HG02588 (cell line): ENCODE measurements at regions not wholly inside any gene's neighbourhood (a gene's known extent, or its start where the extent isn't known, plus 50 kb on each side); places are given as distances from the start of the nearest gene placed in this dataset.
A peak's percentile ranks its signal among the peaks of the same experiment; 100 is the strongest.

Experiments
- ATAC-seq: cut with Tn5 transposase; IDR thresholded peaks from one replicate; pipeline ENCODE4 v1.9.1; 2021; ENCODE audit warnings: mild to moderate bottlenecking, moderate library complexity; ENCODE audit not compliant: unreplicated experiment

- ATAC-seq: no peak
These were observed 209.3 kb downstream of the AHR start for GRCh38 chr7:17507717-17508116.

GRCh38 chr7:17512181-17512675 is 213.8 kb downstream of the AHR start:
- ATAC-seq: no peak

- ATAC-seq: no peak
These were observed 218.3 kb downstream of the AHR start for GRCh38 chr7:17516771-17517170.

- no peak for ATAC-seq
These were observed 222.5 kb downstream of the AHR start for GRCh38 chr7:17520941-17521340.

GRCh38 chr7:17521437-17521836 is 223.0 kb downstream of the AHR start:
- ATAC-seq: no peak

- ATAC-seq: no peak
These were observed 225.6 kb downstream of the AHR start for GRCh38 chr7:17523813-17524739.

GRCh38 chr7:17524746-17525145 is 226.3 kb downstream of the AHR start:
- ATAC-seq: no peak

GRCh38 chr7:17526621-17527020 is 228.2 kb downstream of the AHR start:
- no peak for ATAC-seq

- no peak for ATAC-seq
These were observed 230.2 kb downstream of the AHR start for GRCh38 chr7:17528636-17529035.

GRCh38 chr7:17530244-17530643 is 231.8 kb downstream of the AHR start:
- no peak for ATAC-seq

GRCh38 chr7:17530741-17531421 is 232.4 kb downstream of the AHR start:
- peak; percentile 77 for ATAC-seq

- ATAC-seq: no peak
These were observed 234.5 kb downstream of the AHR start for GRCh38 chr7:17532861-17533404.

- no peak for ATAC-seq
These were observed 235.9 kb downstream of the AHR start for GRCh38 chr7:17534348-17534747.

- ATAC-seq: no peak
These were observed 237.3 kb downstream of the AHR start for GRCh38 chr7:17535776-17536175.

- no peak for ATAC-seq
These were observed 245.9 kb downstream of the AHR start for GRCh38 chr7:17544401-17544800.

- ATAC-seq: no peak
These were observed 246.9 kb downstream of the AHR start for GRCh38 chr7:17545348-17545747.

- no peak for ATAC-seq
These were observed 247.7 kb downstream of the AHR start for GRCh38 chr7:17546189-17546588.

- no peak for ATAC-seq
These were observed 248.1 kb downstream of the AHR start for GRCh38 chr7:17546592-17546991.

- ATAC-seq: no peak
These were observed 249.7 kb downstream of the AHR start for GRCh38 chr7:17548014-17548653.

- no peak for ATAC-seq
These were observed 251.0 kb downstream of the AHR start for GRCh38 chr7:17549406-17549805.

- ATAC-seq: no peak
These were observed 253.9 kb downstream of the AHR start for GRCh38 chr7:17552373-17552772.
